OCI-LY1 (cell line): ENCODE measurements at regions not wholly inside any gene's neighbourhood (a gene's known extent, or its start where the extent isn't known, plus 50 kb on each side); places are given as distances from the start of the nearest gene placed in this dataset.

ENCODE experiments used
- H2AFZ ChIP-seq: fragments of 200-600 bp; sonication (generic), shearing (Covaris generic); 2 replicates; pipeline ENCODE4 v1.6.0; 2014; ENCODE audit warnings: antibody characterized with exemption, mild to moderate bottlenecking, low read length
- H3F3A ChIP-seq: fragments of 200-600 bp; sonication (generic), shearing (Covaris generic); 2 replicates; pipeline ENCODE4 v1.6.0; 2014; ENCODE audit warnings: mild to moderate bottlenecking, antibody characterized with exemption, low read length, moderate library complexity; ENCODE audit not compliant: insufficient read depth
- H3K27ac ChIP-seq: fragments of 200-600 bp; sonication (generic); 2 replicates; pipeline ENCODE4 v1.5.1; 2014; ENCODE audit warnings: low read length, mixed run types, mild to moderate bottlenecking, low read depth; ENCODE audit not compliant: poor library complexity, severe bottlenecking
- H3K27me3 ChIP-seq: fragments of 200-600 bp; sonication (generic); 2 replicates; pipeline ENCODE4 v1.6.0; 2014; ENCODE audit warnings: antibody characterized with exemption, mild to moderate bottlenecking, low read length, moderate library complexity; ENCODE audit not compliant: insufficient read depth
- H3K36me3 ChIP-seq: fragments of 200-600 bp; sonication (generic); 2 replicates; pipeline ENCODE4 v1.6.1; 2014; ENCODE audit warnings: mild to moderate bottlenecking, antibody characterized with exemption, low read length, moderate library complexity, mixed read lengths; ENCODE audit not compliant: insufficient read depth
- H3K4me1 ChIP-seq: fragments of 200-600 bp; sonication (generic); 2 replicates; pipeline ENCODE4 v1.5.1; 2014; ENCODE audit warnings: mild to moderate bottlenecking, low read length, moderate library complexity; ENCODE audit not compliant: insufficient read depth, severe bottlenecking
- H3K4me2 ChIP-seq: fragments of 200-600 bp; sonication (generic), shearing (Covaris generic); 2 replicates; pipeline ENCODE4 v1.6.1; 2014; ENCODE audit warnings: low read length
- H3K4me3 ChIP-seq: fragments of 200-600 bp; sonication (generic); 2 replicates; pipeline ENCODE4 v1.5.1; 2014; ENCODE audit warnings: low read length, low read depth, mild to moderate bottlenecking, mixed read lengths; ENCODE audit not compliant: poor library complexity, severe bottlenecking
- H3K79me2 ChIP-seq: fragments of 200-600 bp; shearing (Covaris generic); 2 replicates; pipeline ENCODE4 v1.6.1; 2016; ENCODE audit warnings: mixed run types, low read length, mixed read lengths; ENCODE audit not compliant: insufficient read depth
- H3K9ac ChIP-seq: fragments of 200-600 bp; sonication (generic), shearing (Covaris generic); 2 replicates; pipeline ENCODE4 v1.6.1; 2014; ENCODE audit warnings: mild to moderate bottlenecking, low read length, mixed read lengths
- H3K9me2 ChIP-seq: fragments of 200-600 bp; sonication (generic), shearing (Covaris generic); 2 replicates; pipeline ENCODE4 v1.6.1; 2014; ENCODE audit warnings: low read depth, mild to moderate bottlenecking, low read length, mixed read lengths
- H3K9me3 ChIP-seq: fragments of 200-600 bp; shearing (Covaris generic); 2 replicates; pipeline ENCODE4 v1.6.1; 2014; ENCODE audit warnings: low read length, mixed read lengths
- H4K20me1 ChIP-seq: fragments of 200-600 bp; sonication (generic), shearing (Covaris generic); 2 replicates; pipeline ENCODE4 v1.6.0; 2016; ENCODE audit warnings: mild to moderate bottlenecking, low read length; ENCODE audit not compliant: insufficient read depth
- CTCF ChIP-seq: fragments of 200-600 bp; sonication (generic), shearing (Covaris generic); IDR thresholded peaks from 2 replicates; pipeline ENCODE4 v1.5.1; 2017; ENCODE audit warnings: mild to moderate bottlenecking, antibody characterized with exemption, low read length, moderate library complexity, mixed read lengths
- EZH2 ChIP-seq: fragments of 200-600 bp; sonication (generic), shearing (Covaris generic); IDR thresholded peaks from 2 replicates; pipeline ENCODE4 v1.8.0; 2017; ENCODE audit warnings: borderline replicate concordance, mixed run types, mild to moderate bottlenecking, antibody characterized with exemption, low read length, moderate library complexity, mixed read lengths

GRCh38 chr5:3698412-3698811 is 102.8 kb downstream of the IRX1 start:
- Histone ChIP-seq H3K27ac (no peak overlapping the region), H3K36me3 (no peaks in the 10 kb centered on the region), H3K4me2 (no peak overlapping the region), H3K79me2 (no peaks in the 10 kb centered on the region), H2AFZ (no peak overlapping the region), H3K9ac (no peak overlapping the region), H3K27me3 (no peaks in the 10 kb centered on the region), H3K4me3 (no peak overlapping the region), H3K4me1 (no peaks in the 10 kb centered on the region), H3K9me2 (no peaks in the 10 kb centered on the region), H4K20me1 (no peaks in the 10 kb centered on the region), H3K9me3 (no peaks in the 10 kb centered on the region), H3F3A (no peaks in the 10 kb centered on the region)
- TF ChIP-seq EZH2, result no peak
- no peak for TF ChIP-seq CTCF

GRCh38 chr5:3701694-3702093 is 106.1 kb downstream of the IRX1 start:
- no peaks in the 10 kb centered on the region for H4K20me1 ChIP-seq
- no peak overlapping the region for H3K4me3 ChIP-seq
- no peak overlapping the region for H2AFZ ChIP-seq
- H3K27ac ChIP-seq, result no peak overlapping the region
- H3K9me2 ChIP-seq, result no peaks in the 10 kb centered on the region
- H3K27me3 ChIP-seq, result no peaks in the 10 kb centered on the region
- no peak overlapping the region for H3K4me2 ChIP-seq
- no peaks in the 10 kb centered on the region for H3K36me3 ChIP-seq
- TF ChIP-seq EZH2, result no peak
- no peak for TF ChIP-seq CTCF
- no peaks in the 10 kb centered on the region for H3K79me2 ChIP-seq
- no peaks in the 10 kb centered on the region for H3F3A ChIP-seq
- H3K4me1 ChIP-seq, result no peaks in the 10 kb centered on the region
- no peaks in the 10 kb centered on the region for H3K9me3 ChIP-seq
- H3K9ac ChIP-seq, result no peak overlapping the region

- no peak overlapping the region for H3K27ac ChIP-seq
- no peak overlapping the region for H2AFZ ChIP-seq
- no peaks in the 10 kb centered on the region for H3K79me2 ChIP-seq
- no peaks in the 10 kb centered on the region for H3K9me2 ChIP-seq
- no peaks in the 10 kb centered on the region for H3K9me3 ChIP-seq
- H3K4me3 ChIP-seq, result no peak overlapping the region
- H3K36me3 ChIP-seq, result no peaks in the 10 kb centered on the region
- H3K9ac ChIP-seq, result no peak overlapping the region
- no peaks in the 10 kb centered on the region for H3K4me1 ChIP-seq
- H3K27me3 ChIP-seq, result no peaks in the 10 kb centered on the region
- H3K4me2 ChIP-seq, result no peak overlapping the region
- TF ChIP-seq CTCF (no peak), EZH2 (no peak)
- no peaks in the 10 kb centered on the region for H4K20me1 ChIP-seq
- no peaks in the 10 kb centered on the region for H3F3A ChIP-seq
Observed at GRCh38 chr5:3704661-3705060, 109.0 kb downstream of the IRX1 start.
